ENCODE measurements at regions not wholly inside any gene's neighbourhood (a gene's known extent, or its start where the extent isn't known, plus 50 kb on each side); places are given as distances from the start of the nearest gene placed in this dataset.

DNA sequence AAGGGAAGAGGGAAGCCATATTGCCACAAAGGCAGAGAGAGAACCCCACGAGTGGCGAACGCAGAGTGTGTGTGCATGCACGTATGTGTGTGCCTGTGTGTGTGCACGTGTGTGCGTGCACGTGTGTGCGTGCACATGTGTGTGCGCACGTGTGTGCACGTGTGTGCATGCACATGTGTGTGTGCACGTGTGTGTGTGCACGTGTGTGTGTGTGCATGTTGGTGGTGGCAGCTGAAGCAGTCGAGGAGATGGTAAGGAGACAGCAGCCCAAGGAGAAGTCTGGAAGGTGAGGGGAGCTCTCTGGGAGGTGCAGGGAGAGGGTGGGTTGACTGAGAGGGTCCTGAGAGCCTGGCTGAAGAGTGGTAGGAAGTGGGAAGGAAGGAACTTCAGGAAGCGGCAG lies 94.1 kb upstream of the NECTIN1 start:
- TF ChIP-seq, protein P1, sequence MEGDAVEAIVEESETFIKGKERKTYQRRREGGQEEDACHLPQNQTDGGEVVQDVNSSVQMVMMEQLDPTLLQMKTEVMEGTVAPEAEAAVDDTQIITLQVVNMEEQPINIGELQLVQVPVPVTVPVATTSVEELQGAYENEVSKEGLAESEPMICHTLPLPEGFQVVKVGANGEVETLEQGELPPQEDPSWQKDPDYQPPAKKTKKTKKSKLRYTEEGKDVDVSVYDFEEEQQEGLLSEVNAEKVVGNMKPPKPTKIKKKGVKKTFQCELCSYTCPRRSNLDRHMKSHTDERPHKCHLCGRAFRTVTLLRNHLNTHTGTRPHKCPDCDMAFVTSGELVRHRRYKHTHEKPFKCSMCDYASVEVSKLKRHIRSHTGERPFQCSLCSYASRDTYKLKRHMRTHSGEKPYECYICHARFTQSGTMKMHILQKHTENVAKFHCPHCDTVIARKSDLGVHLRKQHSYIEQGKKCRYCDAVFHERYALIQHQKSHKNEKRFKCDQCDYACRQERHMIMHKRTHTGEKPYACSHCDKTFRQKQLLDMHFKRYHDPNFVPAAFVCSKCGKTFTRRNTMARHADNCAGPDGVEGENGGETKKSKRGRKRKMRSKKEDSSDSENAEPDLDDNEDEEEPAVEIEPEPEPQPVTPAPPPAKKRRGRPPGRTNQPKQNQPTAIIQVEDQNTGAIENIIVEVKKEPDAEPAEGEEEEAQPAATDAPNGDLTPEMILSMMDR (IDR thresholded peaks at IDR 0.05): no peak
- no peak for TF ChIP-seq POLR2A (IDR thresholded peaks at IDR 0.05)
